K562 (cell line): ENCODE measurements at regions not wholly inside any gene's neighbourhood (a gene's known extent, or its start where the extent isn't known, plus 50 kb on each side); places are given as distances from the start of the nearest gene placed in this dataset.

Experiments used
- ATAC-seq: fragments of 200-7000 bp; cut with Tn5 transposase; 3 replicates; pipeline ENCODE4 v1.9.1; 2020; ENCODE audit warnings: moderate library complexity
- BruUV-seq: library from RNA; stranded (reverse); fragments of 400-500 nt; replicated peaks from 2 replicates; lab custom pipeline; 2021; lab: Mats Ljungman, UMichigan
- CTCF ChIA-PET: fragments of 300-600 bp; formaldehyde crosslinking; extraction: SDS; loops from one replicate; lab custom pipeline; 2021; ENCODE audit warnings: low intra/inter-chr PET ratio; lab: Yijun Ruan, JAX
- POLR2A ChIA-PET: fragments of 300-600, 350-650 bp; sonication (Branson Sonifier 250); formaldehyde crosslinking; extraction: SDS; loops from one replicate; lab custom pipeline; 2021; ENCODE audit warnings: antibody characterized with exemption, inconsistent platforms; lab: Yijun Ruan, JAX
- DNase-seq, 4 experiments: peaks; one replicate each; pipeline versions ENCODE4 v3.0.0 to v3.0.0-alpha.2; 2011 to 2018; ENCODE audit warnings: low spot score in 3 of 4, mixed read lengths in 3 of 4; ENCODE audit errors: extremely low read depth in 1 of 4
- FAIRE-seq: peaks from 2 replicates; lab custom pipeline; 2011; peaks lifted over from hg19 to GRCh38; lab: Jason Lieb, UNC
- H2AFZ ChIP-seq: 2 replicates; pipeline ENCODE4 v1.6.0; 2011; ENCODE audit warnings: low read depth, low read length, control low read depth, inconsistent platforms
- H3K27ac ChIP-seq: fragments of 200-600 bp; 3 replicates; pipeline ENCODE4 v1.8.0; 2011; ENCODE audit warnings: low read depth, mild to moderate bottlenecking, control low read depth, inconsistent platforms, low read length, moderate library complexity, mixed read lengths; ENCODE audit errors: extremely low read depth
- H3K27me3 ChIP-seq, 2 experiments: fragments of 300-600 bp in 1 of 2; 2 replicates in 1 of 2; 3 replicates in 1 of 2; pipeline versions ENCODE4 v1.6.0 to v1.8.0; 2011; ENCODE audit warnings: inconsistent platforms in 2 of 2, low read length in 2 of 2, mild to moderate bottlenecking in 1 of 2, mixed read lengths in 1 of 2, moderate library complexity in 1 of 2; ENCODE audit not compliant: control insufficient read depth in 2 of 2, insufficient read depth in 2 of 2
- H3K36me3 ChIP-seq: fragments of 300-600 bp; 3 replicates; pipeline ENCODE4 v1.8.0; 2011; ENCODE audit warnings: mild to moderate bottlenecking, low read length, inconsistent platforms; ENCODE audit not compliant: control insufficient read depth, insufficient read depth
- H3K4me1 ChIP-seq, 2 experiments: fragments of 200-600 bp in 1 of 2; replicated peaks in 1 of 2; 2 replicates in 1 of 2; 3 replicates in 1 of 2; pipeline versions ENCODE4 v1.5.1 to v1.8.0; 2011; ENCODE audit warnings: inconsistent platforms in 2 of 2, low read length in 2 of 2, mild to moderate bottlenecking in 1 of 2, mixed read lengths in 1 of 2, moderate library complexity in 1 of 2; ENCODE audit not compliant: control insufficient read depth in 2 of 2, insufficient read depth in 2 of 2
- H3K4me2 ChIP-seq: 2 replicates; pipeline ENCODE4 v1.6.1; 2011; ENCODE audit warnings: low read length, control low read depth, inconsistent platforms, mixed read lengths; ENCODE audit not compliant: insufficient read depth
- H3K4me3 ChIP-seq: fragments of 200-600 bp; sonication (generic), shearing (Covaris generic); 2 replicates; pipeline ENCODE4 v1.5.1; 2016; ENCODE audit warnings: control low read depth, inconsistent platforms
- H3K79me2 ChIP-seq: fragments of 200-600 bp; 3 replicates; pipeline ENCODE4 v1.8.0; 2011; ENCODE audit warnings: low read length, inconsistent platforms; ENCODE audit not compliant: control insufficient read depth, insufficient read depth
- H3K9ac ChIP-seq, 2 experiments: 2 replicates each; pipeline versions ENCODE4 v1.6.0 to v1.6.1; 2011; ENCODE audit warnings: low read depth in 2 of 2, low read length in 2 of 2, control low read depth in 1 of 2, inconsistent platforms in 1 of 2, mild to moderate bottlenecking in 1 of 2, mixed read lengths in 1 of 2; ENCODE audit not compliant: insufficient read depth in 1 of 2
- H3K9me1 ChIP-seq: one replicate; pipeline ENCODE4 v1.6.0; 2011; ENCODE audit warnings: inconsistent platforms, mild to moderate bottlenecking, low read length, moderate library complexity; ENCODE audit not compliant: control insufficient read depth, insufficient read depth
- H3K9me3 ChIP-seq: replicated peaks from 2 replicates; pipeline ENCODE4 v1.5.1; 2011; ENCODE audit warnings: low read depth, low read length, inconsistent platforms; ENCODE audit not compliant: control insufficient read depth, insufficient read depth
- H4K20me1 ChIP-seq: replicated peaks from 2 replicates; pipeline ENCODE4 v1.6.1; 2011; ENCODE audit warnings: low read length, inconsistent platforms, mixed read lengths; ENCODE audit not compliant: control insufficient read depth, insufficient read depth
- FOXK2 ChIP-seq, 2 experiments: fragments of 450-650 bp; IDR thresholded peaks in 1 of 2; conservative IDR thresholded peaks in 1 of 2; 2 replicates each; pipeline ENCODE4 v1.6.1; 2016; ENCODE audit warnings: low read depth in 2 of 2, mild to moderate bottlenecking in 1 of 2
- MAFF ChIP-seq: IDR thresholded peaks from 2 replicates; pipeline ENCODE4 v1.6.1; 2012; ENCODE audit warnings: low read length, improper control_type of control experiment
- NFATC3 ChIP-seq: fragments of 450-650 bp; IDR thresholded peaks from 2 replicates; pipeline ENCODE4 v1.6.1; 2017; ENCODE audit warnings: mild to moderate bottlenecking
- POLR3A ChIP-seq: IDR thresholded peaks from 2 replicates; pipeline ENCODE4 v1.6.1; 2011; ENCODE audit warnings: borderline replicate concordance, mild to moderate bottlenecking, moderate library complexity; ENCODE audit not compliant: insufficient read length, insufficient read depth; ENCODE audit errors: extremely low read depth
- RREB1 ChIP-seq: fragments of 250-450 bp; sonication (Bioruptor Pico); IDR thresholded peaks from 2 replicates; pipeline ENCODE4 v1.4.0; 2020
- SREBF1 ChIP-seq: fragments of 150-350 bp; IDR thresholded peaks from 2 replicates; pipeline ENCODE4 v1.6.1; 2014; ENCODE audit warnings: antibody characterized with exemption, low read depth, low read length, borderline replicate concordance
- ZNF449 ChIP-seq: fragments of 250-450 bp; sonication (Bioruptor Pico); IDR thresholded peaks from 2 replicates; pipeline ENCODE4 v1.8.0; 2022; ENCODE audit warnings: moderate library complexity, mild to moderate bottlenecking, inconsistent platforms
- ZNF699 ChIP-seq: fragments of 250-450 bp; sonication (Bioruptor Pico); IDR thresholded peaks from 2 replicates; pipeline ENCODE4 v1.8.0; 2021; ENCODE audit warnings: mild to moderate bottlenecking, moderate library complexity; ENCODE audit not compliant: insufficient replicate concordance
- WGBS: fragments of 100-300 bp; shearing (Covaris generic); methylation state at CpG from one replicate; pipeline ENCODE4 v1.1.6; 2016; ENCODE audit warnings: low coverage, mixed read lengths; ENCODE audit not compliant: insufficient coverage; ENCODE audit errors: missing lambda C conversion rate; 5-methylcytosine and 5-hydroxymethylcytosine counted together
- in situ Hi-C: fragments of 300-500 bp; cut with MboI; formaldehyde crosslinking; loops from 4 replicates; pipeline ENCODE4 v1.15.0; 2018; ENCODE audit warnings: inconsistent platforms, mixed read lengths
- intact Hi-C: fragments of 100-400 bp; cut with micrococcal nuclease; formaldehyde crosslinking; loops from 2 replicates; pipeline ENCODE4 v1.14.2; 2022

- Histone ChIP-seq H3K27ac (no peak overlapping the region), H3K4me3 (no peak overlapping the region), H3K36me3 (no peaks in the 10 kb centered on the region), H3K9ac (no peak overlapping the region), H3K4me1 (no peaks in the 10 kb centered on the region), H3K27me3 (no peaks in the 10 kb centered on the region), H3K79me2 (no peaks in the 10 kb centered on the region), H3K9me3 (no peaks in the 10 kb centered on the region), H2AFZ (no peak overlapping the region), H4K20me1 (no peaks in the 10 kb centered on the region), H3K9me1 (no peaks in the 10 kb centered on the region), H3K4me2 (no peak overlapping the region)
- 0% methylated on average over 3 of the region's 3 CpGs for WGBS
- in situ Hi-C loops (no loop called here), intact Hi-C loops (no loop called here)
- ChIA-PET CTCF (no interaction called here), POLR2A (no interaction called here)
- DNase-seq, result no peak
- no TSS peak for BruUV-seq
- TF ChIP-seq SREBF1 (no peak), NFATC3 (no peak), ZNF449 (CRISPR knock-in tag) (no peak)
- no peak for ATAC-seq
- no peak for FAIRE-seq
Observed at GRCh38 chr5:103458497-103459040, 104.0 kb downstream of the NUDT12 start.

- Histone ChIP-seq H3K27me3 (no peaks in the 10 kb centered on the region), H3K9me3 (no peaks in the 10 kb centered on the region), H2AFZ (no peak overlapping the region), H3K4me2 (no peak overlapping the region), H3K79me2 (no peaks in the 10 kb centered on the region), H3K4me1 (no peaks in the 10 kb centered on the region), H3K27ac (no peak overlapping the region), H3K9ac (no peak overlapping the region), H4K20me1 (no peaks in the 10 kb centered on the region; the same call in 1 of the 2 replicates), H3K4me3 (no peak overlapping the region), H3K36me3 (no peaks in the 10 kb centered on the region), H3K9me1 (no peaks in the 10 kb centered on the region)
- no TSS peak for BruUV-seq
- no peak for DNase-seq
- ATAC-seq, result no peak
- intact Hi-C loops (no loop called here), in situ Hi-C loops (no loop called here)
- POLR2A ChIA-PET, result no interaction called here
- CTCF ChIA-PET, result no interaction called here
- FAIRE-seq, result no peak
- WGBS, result 4% methylated on average over 2 of the region's 2 CpGs
- TF ChIP-seq FOXK2 (conservative IDR thresholded peaks at IDR 0.05 in 1 of 2, IDR thresholded peaks at IDR 0.05 in 1 of 2; ENCODE audit: low read depth in 2 of 2), result no peak
- no peak for TF ChIP-seq ZNF699
- no peak for TF ChIP-seq RREB1 (CRISPR knock-in tag)
- no peak for TF ChIP-seq MAFF
- no peak for TF ChIP-seq POLR3A
Observed at GRCh38 chr5:103456476-103456875, 106.1 kb downstream of the NUDT12 start.
